Stimulated activated effector memory CD8-positive, alpha-beta T cell treated with anti-CD3 and anti-CD28 coated beads, Interleukin-12 subunit alpha, Interleukin-12 subunit beta, amount 100 ng/mL, for 72 hours (primary cell): ENCODE measurements at regions not wholly inside any gene's neighbourhood (a gene's known extent, or its start where the extent isn't known, plus 50 kb on each side); places are given as distances from the start of the nearest gene placed in this dataset.
"Not testable (repeated sequence)": the region's sequence is repeated elsewhere in the genome, so short reads cannot be mapped to it uniquely, and the experiment has no call there.

Source experiments
- ATAC-seq: fragments of 150-1000 bp; cut with Tn5 transposase; 2 replicates; pipeline ENCODE4 v1.10.0; 2021
- DNase-seq, 2 donors: peaks; one replicate each; pipeline ENCODE4 v3.0.0; 2021 to 2022; ENCODE audit warnings: low spot score in 2 of 2
- H3K27ac Mint-ChIP-seq: one replicate; pipeline ENCODE4 v1.8.0; 2022; ENCODE audit warnings: mild to moderate bottlenecking, mixed read lengths
- H3K36me3 Mint-ChIP-seq: one replicate; pipeline ENCODE4 v1.8.0; 2022; ENCODE audit warnings: mild to moderate bottlenecking, mixed read lengths
- H3K4me1 Mint-ChIP-seq: one replicate; pipeline ENCODE4 v1.8.0; 2022; ENCODE audit warnings: mixed read lengths
- H3K4me3 Mint-ChIP-seq: one replicate; pipeline ENCODE4 v1.8.0; 2022; ENCODE audit warnings: mild to moderate bottlenecking, mixed read lengths
- H3K9me3 Mint-ChIP-seq: one replicate; pipeline ENCODE4 v1.8.0; 2022; ENCODE audit warnings: mixed read lengths

DNA sequence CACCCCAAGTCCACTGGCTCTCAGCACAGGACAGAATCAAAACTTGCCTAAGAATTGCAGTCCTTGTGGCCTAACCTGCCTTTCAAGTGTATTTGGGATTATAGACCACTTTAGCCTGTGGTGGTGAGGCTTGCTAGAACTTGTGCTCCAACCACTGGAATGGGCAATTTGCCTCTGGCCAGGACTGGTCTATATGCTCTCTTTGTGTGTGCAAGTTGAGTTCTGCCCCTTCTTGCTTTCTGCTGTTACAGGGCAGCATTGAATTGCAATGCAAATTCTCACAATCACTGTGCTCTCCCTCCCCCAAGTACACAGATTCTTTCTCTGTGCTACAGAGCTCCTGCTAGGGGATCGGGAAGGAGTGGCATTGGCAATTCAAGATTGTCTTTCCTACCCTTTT lies 233.6 kb upstream of the DIPK2B start:
- Mint-ChIP-seq H3K27ac (no peak overlapping the region), H3K4me1 (no peaks in the 10 kb centered on the region), H3K9me3 (peaks cover 3% of the 10 kb centered on the region), H3K4me3 (no peak overlapping the region), H3K36me3 (no peaks in the 10 kb centered on the region)
- DNase-seq (no peak), ATAC-seq (no peak)

- H3K9me3 Mint-ChIP-seq = peaks cover 3% of the 10 kb centered on the region
- no peak overlapping the region for H3K4me3 Mint-ChIP-seq
- H3K36me3 Mint-ChIP-seq = no peaks in the 10 kb centered on the region
- DNase-seq (no peak), ATAC-seq (no peak)
- H3K4me1 Mint-ChIP-seq = no peaks in the 10 kb centered on the region
- H3K27ac Mint-ChIP-seq = no peak overlapping the region
Observed at GRCh38 chrX:45428831-45429230, 228.2 kb upstream of the DIPK2B start.

GRCh38 chrX:45424326-45424725 lies 223.7 kb upstream of the DIPK2B start:
- Mint-ChIP-seq H3K9me3 (no peaks in the 10 kb centered on the region), H3K27ac (no peak overlapping the region), H3K36me3 (no peaks in the 10 kb centered on the region), H3K4me3 (no peak overlapping the region), H3K4me1 (no peaks in the 10 kb centered on the region)
- ATAC-seq (no peak), DNase-seq (no peak)

GRCh38 chrX:45422216-45422925 lies 221.7 kb upstream of the DIPK2B start:
- no peak overlapping the region for H3K4me3 Mint-ChIP-seq
- no peaks in the 10 kb centered on the region for H3K9me3 Mint-ChIP-seq
- DNase-seq = no peak
- ATAC-seq = no peak
- no peaks in the 10 kb centered on the region for H3K36me3 Mint-ChIP-seq
- H3K4me1 Mint-ChIP-seq = no peaks in the 10 kb centered on the region
- H3K27ac Mint-ChIP-seq = no peak overlapping the region

- Mint-ChIP-seq H3K9me3 (no peaks in the 10 kb centered on the region), H3K36me3 (no peaks in the 10 kb centered on the region), H3K27ac (no peak overlapping the region), H3K4me3 (no peak overlapping the region), H3K4me1 (no peaks in the 10 kb centered on the region)
- ATAC-seq (no peak), DNase-seq (no peak)
Observed at GRCh38 chrX:45421806-45422205, 221.1 kb upstream of the DIPK2B start.

DNA sequence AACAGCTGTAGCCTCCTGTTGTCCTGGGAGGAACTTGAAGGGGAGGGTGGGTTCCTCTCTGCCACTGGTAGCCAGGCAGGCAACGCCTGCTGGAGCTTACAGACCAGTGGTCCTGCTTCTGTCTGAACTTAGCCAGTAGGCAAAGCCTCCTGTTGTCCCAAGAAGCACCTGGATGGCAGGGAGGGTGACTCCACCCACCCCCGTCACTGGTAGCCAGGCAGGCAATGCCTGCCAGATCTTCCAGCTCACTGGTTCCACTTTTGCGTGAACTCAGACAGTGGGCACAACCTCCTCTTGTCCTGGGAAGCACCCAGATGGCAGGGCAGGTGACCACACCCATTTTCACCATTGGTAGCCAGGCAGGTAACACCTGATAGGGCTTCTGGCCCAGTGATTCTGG lies 203.5 kb upstream of the DIPK2B start:
- ATAC-seq = no peak
- H3K36me3 Mint-ChIP-seq = no peaks in the 10 kb centered on the region
- DNase-seq = no peak
- no peaks in the 10 kb centered on the region for H3K4me1 Mint-ChIP-seq
- H3K4me3 Mint-ChIP-seq = no peak overlapping the region
- H3K9me3 Mint-ChIP-seq = peaks cover 4% of the 10 kb centered on the region
- H3K27ac Mint-ChIP-seq = no peak overlapping the region

DNA sequence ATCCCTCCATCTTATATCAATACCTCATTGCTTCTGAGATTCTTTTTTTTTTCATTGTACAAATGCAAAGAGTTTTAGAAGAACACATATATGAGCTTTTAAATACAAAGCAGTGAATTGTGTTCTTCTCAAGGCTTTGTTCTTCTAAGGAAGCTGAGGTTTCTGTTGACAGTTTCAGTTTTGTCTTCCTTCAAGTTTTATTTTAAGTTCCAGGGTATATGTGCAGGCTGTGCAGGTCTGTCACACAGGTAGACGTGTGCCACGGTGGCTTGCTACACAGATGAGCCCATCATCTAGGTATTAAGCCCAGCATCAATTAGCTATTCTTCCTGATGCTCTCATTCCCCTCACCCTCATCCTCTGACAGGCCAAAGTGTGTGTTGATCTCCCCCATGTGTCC lies 201.2 kb upstream of the DIPK2B start:
- Mint-ChIP-seq H3K27ac (no peak overlapping the region), H3K4me3 (no peak overlapping the region), H3K4me1 (no peaks in the 10 kb centered on the region), H3K9me3 (peaks cover 4% of the 10 kb centered on the region), H3K36me3 (no peaks in the 10 kb centered on the region)
- ATAC-seq (no peak), DNase-seq (no peak)

DNA sequence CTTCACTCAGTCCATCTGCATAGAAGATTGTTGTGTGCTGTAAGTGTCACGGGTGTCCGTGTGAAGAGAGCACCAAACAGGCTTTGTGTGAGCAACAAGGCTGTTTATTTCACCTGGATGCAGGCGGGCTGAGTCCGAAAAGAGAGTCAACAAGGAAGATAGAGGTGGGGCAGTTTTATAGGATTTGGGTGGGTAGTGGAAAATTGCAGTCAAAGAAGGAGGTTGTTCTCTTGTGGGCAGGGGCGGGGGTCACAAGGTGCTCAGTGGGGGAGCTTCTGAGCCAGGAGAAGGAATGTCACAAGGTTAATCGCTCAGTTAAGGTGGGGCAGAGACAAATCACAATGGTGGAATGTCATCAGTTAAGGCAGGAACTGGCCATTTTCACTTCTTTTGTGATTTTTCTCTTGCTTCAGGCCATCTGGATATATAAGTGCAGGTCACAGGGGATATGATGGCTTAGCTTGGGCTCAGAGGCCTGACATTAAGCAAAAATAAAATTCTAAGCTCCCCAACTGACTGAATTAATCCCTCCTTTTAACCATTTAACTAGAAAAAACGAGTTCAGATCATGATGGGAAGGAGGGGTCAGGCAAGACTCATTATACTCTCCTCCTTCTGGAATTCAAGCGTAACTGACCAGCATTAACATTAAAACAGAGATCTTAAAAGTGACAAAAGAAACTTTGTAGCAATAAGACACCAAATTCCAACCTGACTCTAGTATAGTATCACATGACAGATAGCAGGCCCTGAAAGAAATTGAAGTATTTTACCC lies 200.5 kb upstream of the DIPK2B start:
- not testable (repeated sequence) for H3K4me1 Mint-ChIP-seq, H3K36me3 Mint-ChIP-seq, DNase-seq, H3K27ac Mint-ChIP-seq, H3K9me3 Mint-ChIP-seq, H3K4me3 Mint-ChIP-seq, ATAC-seq

DNA sequence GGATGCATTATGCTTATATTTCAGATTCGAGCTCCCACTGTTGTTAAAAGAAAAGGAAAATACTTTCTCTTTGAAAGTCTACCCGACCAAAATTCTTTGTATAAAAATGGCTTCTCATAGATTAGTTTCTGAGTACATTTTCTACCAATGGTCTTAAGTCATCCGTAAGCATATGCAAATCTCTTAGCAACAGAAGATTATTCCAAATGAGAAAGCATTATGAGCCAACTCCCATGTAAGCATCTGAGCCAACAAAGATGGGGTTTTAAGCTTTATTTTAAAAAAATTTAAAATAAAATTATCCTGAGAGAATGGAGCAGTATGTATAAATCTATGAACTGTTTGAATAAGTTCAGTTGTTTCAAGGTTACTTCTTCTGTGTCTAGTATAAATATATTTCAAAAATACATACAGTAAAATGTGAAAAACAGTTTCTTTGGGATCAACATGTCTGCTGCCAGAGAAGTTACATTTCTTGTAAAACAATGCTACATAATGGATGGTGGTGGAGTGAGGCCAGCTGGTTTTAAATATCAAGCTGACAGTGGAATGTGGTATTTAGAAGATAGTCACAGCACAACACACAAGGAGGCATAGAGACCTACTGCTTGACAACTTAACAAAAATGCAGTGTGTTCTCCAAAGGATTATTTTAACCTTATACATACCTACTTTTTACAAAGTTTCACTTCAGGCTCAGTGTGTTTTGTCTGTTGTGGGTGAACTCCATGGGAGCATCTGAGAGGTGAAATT lies 199.5 kb upstream of the DIPK2B start:
- Mint-ChIP-seq H3K9me3 (peaks cover 3% of the 10 kb centered on the region), H3K27ac (no peak overlapping the region), H3K36me3 (no peaks in the 10 kb centered on the region), H3K4me1 (no peaks in the 10 kb centered on the region), H3K4me3 (no peak overlapping the region)
- ATAC-seq (no peak), DNase-seq (no peak)

DNA sequence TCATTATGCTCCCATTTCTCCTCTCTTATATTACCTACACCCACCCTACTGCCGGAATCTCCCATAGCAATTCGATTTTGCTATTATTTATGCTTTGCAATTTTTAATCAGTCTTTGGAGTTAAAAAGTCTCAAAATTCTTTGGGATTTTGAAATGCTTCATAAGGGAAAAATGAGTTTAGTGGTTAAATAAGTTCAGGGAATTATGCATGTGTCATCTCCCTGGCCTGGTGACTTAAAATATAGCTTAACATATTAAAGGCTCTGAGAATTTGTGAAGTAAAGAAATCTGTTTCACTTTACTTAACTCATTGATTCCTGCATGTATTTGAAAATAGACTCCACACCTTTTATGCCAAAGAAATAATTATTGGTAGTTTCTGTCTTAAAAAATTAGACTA lies 185.1 kb upstream of the DIPK2B start:
- Mint-ChIP-seq H3K4me3 (no peak overlapping the region), H3K27ac (no peak overlapping the region), H3K4me1 (no peaks in the 10 kb centered on the region), H3K36me3 (no peaks in the 10 kb centered on the region), H3K9me3 (no peaks in the 10 kb centered on the region)
- no peak for DNase-seq
- no peak for ATAC-seq

DNA sequence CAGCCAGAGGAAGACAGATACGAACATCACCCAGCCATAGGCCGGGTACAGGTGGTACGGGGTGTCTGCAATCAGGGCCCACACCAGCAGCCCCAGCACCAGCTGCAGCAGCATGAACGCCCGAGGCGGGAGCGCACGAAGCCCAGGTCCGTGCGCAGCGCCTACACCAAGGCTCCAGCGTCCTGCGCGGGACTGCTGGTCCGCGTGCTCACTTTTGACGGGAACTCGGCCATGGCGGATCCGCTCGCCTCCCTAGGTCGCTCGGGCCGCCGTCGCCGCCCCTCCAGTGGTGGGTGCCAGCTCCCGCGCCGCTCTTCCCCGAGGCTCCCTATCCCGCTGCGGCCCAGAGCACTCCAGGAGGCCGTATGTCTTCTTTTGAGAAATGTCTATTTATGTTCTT lies 181.2 kb upstream of the DIPK2B start:
- H3K27ac Mint-ChIP-seq = no peak overlapping the region
- no peak for ATAC-seq
- H3K36me3 Mint-ChIP-seq = no peaks in the 10 kb centered on the region
- H3K9me3 Mint-ChIP-seq = no peaks in the 10 kb centered on the region
- no peak for DNase-seq
- H3K4me1 Mint-ChIP-seq = no peaks in the 10 kb centered on the region
- H3K4me3 Mint-ChIP-seq = no peak overlapping the region

GRCh38 chrX:45381366-45381765 lies 180.7 kb upstream of the DIPK2B start:
- Mint-ChIP-seq H3K27ac (no peak overlapping the region), H3K9me3 (no peaks in the 10 kb centered on the region), H3K4me3 (no peak overlapping the region), H3K36me3 (no peaks in the 10 kb centered on the region), H3K4me1 (no peaks in the 10 kb centered on the region)
- ATAC-seq = no peak
- DNase-seq = no peak

DNA sequence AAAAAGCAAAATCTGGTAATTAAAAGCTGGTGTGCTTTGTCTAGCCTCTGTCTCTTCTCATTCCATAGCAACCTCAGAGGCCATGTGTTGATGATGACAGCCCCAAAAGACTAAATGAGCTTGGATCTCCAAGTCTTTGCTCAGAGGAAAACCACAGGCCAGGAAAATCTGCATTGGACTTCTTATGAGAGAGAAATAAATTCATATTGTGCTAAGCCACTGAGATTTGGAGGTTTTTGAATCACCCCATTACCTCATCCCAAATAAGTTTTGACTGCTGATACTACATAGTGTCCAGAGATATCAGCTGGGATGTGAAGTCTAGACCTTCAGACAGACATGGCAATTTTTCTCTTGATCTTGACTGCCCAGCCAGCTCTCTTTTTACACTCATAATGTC lies 178.6 kb upstream of the DIPK2B start:
- Mint-ChIP-seq H3K4me1 (no peaks in the 10 kb centered on the region), H3K27ac (no peak overlapping the region), H3K36me3 (no peaks in the 10 kb centered on the region), H3K4me3 (no peak overlapping the region), H3K9me3 (no peaks in the 10 kb centered on the region)
- no peak for ATAC-seq
- DNase-seq = no peak

DNA sequence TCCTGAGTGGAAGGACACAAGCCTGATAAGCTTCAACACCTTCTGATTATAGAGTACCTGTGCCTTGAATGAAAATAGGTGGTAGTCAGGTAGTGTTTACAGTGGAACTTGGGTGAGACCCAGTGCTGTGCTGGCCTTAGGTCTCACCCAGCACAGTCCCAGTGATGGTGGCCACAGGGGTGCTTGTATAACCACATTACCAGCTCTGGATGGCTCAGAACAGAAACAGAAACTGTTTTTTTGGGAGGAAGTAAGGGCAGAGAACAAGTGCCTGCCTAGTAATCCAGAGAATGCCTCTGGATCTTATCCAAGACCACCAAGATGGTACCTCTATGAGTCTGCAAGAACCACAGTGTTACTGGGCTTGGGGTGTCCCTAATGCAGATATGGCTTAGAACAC lies 171.5 kb upstream of the DIPK2B start:
- Mint-ChIP-seq H3K4me3 (no peak overlapping the region), H3K4me1 (no peaks in the 10 kb centered on the region), H3K9me3 (peaks cover 13% of the 10 kb centered on the region), H3K36me3 (no peaks in the 10 kb centered on the region), H3K27ac (no peak overlapping the region)
- ATAC-seq (peak; percentile 24), DNase-seq (no peak)

GRCh38 chrX:45368705-45369104 lies 168.0 kb upstream of the DIPK2B start:
- Mint-ChIP-seq H3K36me3 (no peaks in the 10 kb centered on the region), H3K4me1 (no peaks in the 10 kb centered on the region), H3K27ac (no peak overlapping the region), H3K9me3 (peaks cover 10% of the 10 kb centered on the region), H3K4me3 (no peak overlapping the region)
- DNase-seq = no peak
- no peak for ATAC-seq

GRCh38 chrX:45363596-45363995 lies 162.9 kb upstream of the DIPK2B start:
- H3K4me1 Mint-ChIP-seq = no peaks in the 10 kb centered on the region
- H3K36me3 Mint-ChIP-seq = no peaks in the 10 kb centered on the region
- ATAC-seq = no peak
- no peak for DNase-seq
- peaks cover 2% of the 10 kb centered on the region for H3K9me3 Mint-ChIP-seq
- H3K4me3 Mint-ChIP-seq = no peak overlapping the region
- H3K27ac Mint-ChIP-seq = no peak overlapping the region
